Neural progenitor cell (in vitro differentiated cells): ENCODE measurements at regions not wholly inside any gene's neighbourhood (a gene's known extent, or its start where the extent isn't known, plus 50 kb on each side); places are given as distances from the start of the nearest gene placed in this dataset.

ENCODE experiments used
- EZH2 ChIP-seq: fragments of 200-600 bp; sonication (generic); IDR thresholded peaks from 2 replicates; pipeline ENCODE4 v1.6.1; 2017; ENCODE audit warnings: antibody characterized with exemption, mild to moderate bottlenecking, moderate library complexity
- EZH2phosphoT487 ChIP-seq: fragments of 200-600 bp; sonication (generic); IDR thresholded peaks from 2 replicates; pipeline ENCODE4 v1.6.1; 2017; ENCODE audit warnings: antibody characterized with exemption
- TF ChIP-seq, protein P1 (sequence below): fragments of 200-600 bp; sonication (generic); IDR thresholded peaks from 2 replicates; pipeline ENCODE4 v1.5.1; 2017; ENCODE audit warnings: antibody characterized with exemption, mild to moderate bottlenecking

DNA sequence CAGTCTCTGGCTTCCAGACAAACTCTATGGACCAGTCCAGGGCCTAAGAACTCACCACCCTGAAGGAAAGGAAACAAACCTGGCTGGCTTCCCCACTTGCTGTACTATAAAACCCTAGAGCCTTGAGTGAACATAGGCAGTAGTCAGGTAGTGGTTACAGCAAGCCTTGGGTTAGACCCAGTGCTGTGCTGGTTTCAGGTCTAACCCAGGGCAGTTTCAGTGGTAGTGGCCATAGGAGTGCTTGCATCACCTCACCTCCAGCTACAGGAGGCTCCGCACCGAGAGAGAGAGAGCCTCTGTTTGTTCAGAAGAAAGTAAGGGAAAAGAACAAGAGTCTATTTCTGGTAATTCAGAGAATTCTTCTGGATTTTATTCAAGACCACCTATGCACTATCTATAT, 714.1 kb upstream of the CDH10 start:
- TF ChIP-seq, protein P1, sequence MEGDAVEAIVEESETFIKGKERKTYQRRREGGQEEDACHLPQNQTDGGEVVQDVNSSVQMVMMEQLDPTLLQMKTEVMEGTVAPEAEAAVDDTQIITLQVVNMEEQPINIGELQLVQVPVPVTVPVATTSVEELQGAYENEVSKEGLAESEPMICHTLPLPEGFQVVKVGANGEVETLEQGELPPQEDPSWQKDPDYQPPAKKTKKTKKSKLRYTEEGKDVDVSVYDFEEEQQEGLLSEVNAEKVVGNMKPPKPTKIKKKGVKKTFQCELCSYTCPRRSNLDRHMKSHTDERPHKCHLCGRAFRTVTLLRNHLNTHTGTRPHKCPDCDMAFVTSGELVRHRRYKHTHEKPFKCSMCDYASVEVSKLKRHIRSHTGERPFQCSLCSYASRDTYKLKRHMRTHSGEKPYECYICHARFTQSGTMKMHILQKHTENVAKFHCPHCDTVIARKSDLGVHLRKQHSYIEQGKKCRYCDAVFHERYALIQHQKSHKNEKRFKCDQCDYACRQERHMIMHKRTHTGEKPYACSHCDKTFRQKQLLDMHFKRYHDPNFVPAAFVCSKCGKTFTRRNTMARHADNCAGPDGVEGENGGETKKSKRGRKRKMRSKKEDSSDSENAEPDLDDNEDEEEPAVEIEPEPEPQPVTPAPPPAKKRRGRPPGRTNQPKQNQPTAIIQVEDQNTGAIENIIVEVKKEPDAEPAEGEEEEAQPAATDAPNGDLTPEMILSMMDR: no peak
- no peak for TF ChIP-seq EZH2phosphoT487
- TF ChIP-seq EZH2: no peak
